Lower lobe of right lung (tissue), 2 donors: ENCODE measurements at regions not wholly inside any gene's neighbourhood (a gene's known extent, or its start where the extent isn't known, plus 50 kb on each side); places are given as distances from the start of the nearest gene placed in this dataset.

ENCODE experiments used
- ATAC-seq, 2 donors: fragments of 200-7000 bp; cut with Tn5 transposase; one replicate each; pipeline ENCODE4 v1.9.1; 2020 to 2022; ENCODE audit warnings: mild to moderate bottlenecking in 2 of 2, moderate library complexity in 2 of 2
- DNase-seq: peaks from one replicate; pipeline ENCODE4 v3.0.0-alpha.2; 2020
- H3K27ac ChIP-seq: fragments of 200-600 bp; one replicate; pipeline ENCODE4 v1.8.0; 2022
- H3K27me3 ChIP-seq: fragments of 200-600 bp; one replicate; pipeline ENCODE4 v1.8.0; 2022; ENCODE audit warnings: low read depth
- H3K36me3 ChIP-seq: fragments of 200-600 bp; one replicate; pipeline ENCODE4 v1.8.0; 2022; ENCODE audit warnings: mild to moderate bottlenecking
- H3K4me1 ChIP-seq: fragments of 200-600 bp; one replicate; pipeline ENCODE4 v1.8.0; 2022
- H3K4me3 ChIP-seq: fragments of 200-600 bp; one replicate; pipeline ENCODE4 v1.8.0; 2022; ENCODE audit warnings: mild to moderate bottlenecking
- H3K9me3 ChIP-seq: fragments of 200-600 bp; one replicate; pipeline ENCODE4 v1.8.0; 2022
- CTCF ChIP-seq: fragments of 200-600 bp; IDR thresholded peaks from one replicate; pipeline ENCODE4 v1.8.0; 2022; ENCODE audit warnings: antibody characterized with exemption, mild to moderate bottlenecking
- intact Hi-C: fragments of 100-400 bp; cut with DNase I; formaldehyde crosslinking; loops from one replicate; pipeline ENCODE4 v1.11.0; 2022
- donor health status: DM: no; HTN: yes; CAD: no; lungs with severe emphysema.

- Histone ChIP-seq H3K36me3 (no peaks in the 10 kb centered on the region), H3K9me3 (no peaks in the 10 kb centered on the region), H3K4me3 (no peak overlapping the region), H3K27me3 (no peaks in the 10 kb centered on the region), H3K27ac (no peak overlapping the region), H3K4me1 (no peaks in the 10 kb centered on the region)
- ATAC-seq (no peak), DNase-seq (no peak)
- TF ChIP-seq CTCF, result no peak
- intact Hi-C loops, result no loop called here
These were observed 126.6 kb downstream of the FHDC1 start for GRCh38 chr4:153062652-153063168.

- Histone ChIP-seq H3K36me3 (no peaks in the 10 kb centered on the region), H3K4me3 (no peak overlapping the region), H3K27me3 (no peaks in the 10 kb centered on the region), H3K27ac (no peak overlapping the region), H3K4me1 (no peaks in the 10 kb centered on the region), H3K9me3 (no peaks in the 10 kb centered on the region)
- ATAC-seq (no peak), DNase-seq (no peak)
- intact Hi-C loops, result no loop called here
- no peak for TF ChIP-seq CTCF
These were observed 127.4 kb downstream of the FHDC1 start for GRCh38 chr4:153063490-153063889.

- no peaks in the 10 kb centered on the region for H3K27me3 ChIP-seq
- ATAC-seq (no peak), DNase-seq (no peak)
- TF ChIP-seq CTCF, result no peak
- no peak overlapping the region for H3K4me3 ChIP-seq
- H3K9me3 ChIP-seq, result no peaks in the 10 kb centered on the region
- intact Hi-C loops, result no loop called here
- no peak overlapping the region for H3K27ac ChIP-seq
- H3K36me3 ChIP-seq, result no peaks in the 10 kb centered on the region
- H3K4me1 ChIP-seq, result no peaks in the 10 kb centered on the region
These were observed 128.4 kb downstream of the FHDC1 start for GRCh38 chr4:153064571-153064970.

GRCh38 chr4:153065276-153065675 lies 129.2 kb downstream of the FHDC1 start:
- intact Hi-C loops, result no loop called here

GRCh38 chr4:153067376-153067775 lies 131.3 kb downstream of the FHDC1 start:
- ATAC-seq, result peak; percentile 76 to 81
- H3K9me3 ChIP-seq, result no peaks in the 10 kb centered on the region
- no peaks in the 10 kb centered on the region for H3K4me1 ChIP-seq
- no peak for TF ChIP-seq CTCF
- H3K4me3 ChIP-seq, result no peak overlapping the region
- H3K36me3 ChIP-seq, result no peaks in the 10 kb centered on the region
- H3K27me3 ChIP-seq, result no peaks in the 10 kb centered on the region
- DNase-seq, result no peak
- intact Hi-C loops, result no loop called here
- H3K27ac ChIP-seq, result no peak overlapping the region

More at GRCh38 chr4:153065276-153065675, 129.2 kb downstream of the FHDC1 start:
- ATAC-seq (no peak), DNase-seq (no peak)
- Histone ChIP-seq H3K9me3 (no peaks in the 10 kb centered on the region), H3K4me3 (no peak overlapping the region), H3K27ac (no peak overlapping the region), H3K27me3 (no peaks in the 10 kb centered on the region), H3K36me3 (no peaks in the 10 kb centered on the region), H3K4me1 (no peaks in the 10 kb centered on the region)
- TF ChIP-seq CTCF, result no peak

- H3K9me3 ChIP-seq, result no peaks in the 10 kb centered on the region
- H3K4me3 ChIP-seq, result no peak overlapping the region
- intact Hi-C loops, result no loop called here
- TF ChIP-seq CTCF, result no peak
- no peak for DNase-seq
- no peak for ATAC-seq
- H3K36me3 ChIP-seq, result no peaks in the 10 kb centered on the region
- no peaks in the 10 kb centered on the region for H3K27me3 ChIP-seq
- no peaks in the 10 kb centered on the region for H3K4me1 ChIP-seq
- no peak overlapping the region for H3K27ac ChIP-seq
These were observed 132.6 kb downstream of the FHDC1 start for GRCh38 chr4:153068751-153069150.
